LNCaP clone FGC (cell line): ENCODE measurements at regions not wholly inside any gene's neighbourhood (a gene's known extent, or its start where the extent isn't known, plus 50 kb on each side); places are given as distances from the start of the nearest gene placed in this dataset.
"Not testable (repeated sequence)": the region's sequence is repeated elsewhere in the genome, so short reads cannot be mapped to it uniquely, and the experiment has no call there.

Source experiments
- DNase-seq: peaks from one replicate; pipeline ENCODE4 v3.0.0-alpha.2; 2011; ENCODE audit warnings: low read depth
- H3K4me3 ChIP-seq: 2 replicates; pipeline ENCODE4 v1.5.1; 2011; ENCODE audit warnings: mild to moderate bottlenecking, low read depth, low read length, control low read depth
- CTCF ChIP-seq: IDR thresholded peaks from 2 replicates; pipeline ENCODE4 v1.5.1; 2012; ENCODE audit warnings: mild to moderate bottlenecking; ENCODE audit not compliant: control insufficient read depth, insufficient read depth; ENCODE audit errors: extremely low read depth

- DNase-seq = no peak
- no peak overlapping the region for H3K4me3 ChIP-seq
- no peak for TF ChIP-seq CTCF
Measured at GRCh38 chr20:24418731-24419130, 50.7 kb upstream of the SYNDIG1 start.

- no peak for DNase-seq
- no peak for TF ChIP-seq CTCF
Measured at GRCh38 chr20:24417485-24417884, 51.9 kb upstream of the SYNDIG1 start.

GRCh38 chr20:24415444-24415843 lies 54.0 kb upstream of the SYNDIG1 start:
- H3K4me3 ChIP-seq, DNase-seq: not testable (repeated sequence)

More at GRCh38 chr20:24417485-24417884, 51.9 kb upstream of the SYNDIG1 start:
- no peak overlapping the region for H3K4me3 ChIP-seq

DNA sequence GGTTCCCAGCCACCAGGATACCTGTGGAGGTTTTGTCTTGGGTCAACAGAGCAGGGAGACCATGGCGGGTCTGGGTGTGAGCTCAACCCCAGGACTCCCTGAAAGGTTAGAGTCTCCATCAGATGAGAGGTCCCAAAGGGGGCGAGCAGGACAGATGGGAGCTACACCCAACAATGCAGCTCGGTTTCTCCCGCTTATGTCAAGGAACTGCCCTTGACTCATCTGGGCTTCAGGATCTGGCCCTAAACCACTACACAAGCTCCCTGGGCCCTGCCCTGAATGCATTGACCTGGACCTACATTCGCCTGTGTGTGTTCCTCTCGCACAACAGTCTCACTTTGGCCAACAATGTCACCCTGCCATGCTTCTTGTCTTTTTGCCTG lies 57.6 kb upstream of the SYNDIG1 start:
- no peak overlapping the region for H3K4me3 ChIP-seq
- no peak for TF ChIP-seq CTCF
- DNase-seq = no peak

DNA sequence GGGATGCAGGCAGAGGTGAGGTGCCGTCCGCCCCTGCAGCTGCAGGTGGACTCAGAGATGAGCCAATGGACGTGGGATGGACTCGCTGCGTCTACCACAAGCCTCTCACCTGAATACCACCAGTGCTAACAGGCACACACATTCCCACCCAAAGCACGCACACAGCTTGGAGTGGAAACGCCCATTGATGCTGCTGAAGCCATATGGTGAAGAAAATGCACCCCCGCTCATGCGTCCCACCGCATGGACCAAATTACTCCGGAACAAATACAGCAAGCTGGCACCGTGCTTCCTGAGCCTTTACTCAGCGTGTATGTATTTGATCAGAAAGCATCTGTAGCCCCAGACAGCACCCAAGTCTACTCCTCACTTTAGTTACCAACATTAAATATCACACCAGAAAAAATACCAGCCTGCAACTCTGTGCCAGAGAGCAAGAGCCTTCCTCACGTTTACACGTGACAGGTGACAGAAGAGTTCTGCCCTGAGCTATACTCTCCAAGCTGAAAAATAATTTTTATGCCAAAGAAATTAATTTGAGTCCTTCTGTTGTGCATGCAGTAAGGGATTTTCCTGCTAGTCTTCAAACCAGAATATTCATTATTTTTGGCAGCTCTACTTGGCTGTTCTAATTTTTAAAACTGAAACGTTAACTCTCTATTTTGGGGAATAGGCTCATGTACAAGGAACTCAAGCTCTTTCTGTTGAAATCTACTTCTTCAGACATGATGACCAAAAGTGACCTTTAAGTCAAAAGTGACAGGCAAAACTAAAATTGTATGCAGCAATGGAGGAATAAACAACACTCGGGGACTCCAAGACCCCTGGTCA lies 58.2 kb upstream of the SYNDIG1 start:
- H3K4me3 ChIP-seq = no peak overlapping the region
- no peak for DNase-seq
- TF ChIP-seq CTCF = no peak

DNA sequence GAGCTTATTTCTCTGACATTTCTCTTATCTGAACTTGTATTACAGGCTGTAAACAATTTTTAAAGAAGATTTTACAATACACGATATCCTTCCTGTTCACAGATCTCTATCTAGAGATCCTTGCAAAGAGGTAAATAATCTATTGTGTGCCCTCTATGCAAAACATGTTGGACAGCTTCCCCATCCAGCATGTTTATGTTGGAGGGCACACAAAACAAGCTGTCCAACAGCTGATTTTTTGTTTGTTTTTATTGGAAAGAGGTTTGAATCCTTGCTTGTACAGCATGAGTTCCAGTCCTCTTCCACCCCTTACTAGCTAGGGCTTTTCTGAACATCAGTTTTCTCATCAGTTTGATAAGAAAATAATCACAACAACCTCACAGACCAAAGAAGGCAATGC lies 62.3 kb upstream of the SYNDIG1 start:
- TF ChIP-seq CTCF = no peak
- DNase-seq = peak; percentile 96

GRCh38 chr20:24406750-24407149 lies 62.7 kb upstream of the SYNDIG1 start:
- no peak overlapping the region for H3K4me3 ChIP-seq
- DNase-seq = no peak
- TF ChIP-seq CTCF = no peak

More for the DNA sequence above, 62.3 kb upstream of the SYNDIG1 start:
- H3K4me3 ChIP-seq = no peak overlapping the region
